Kidney (tissue), 13 donors: ENCODE measurements at regions not wholly inside any gene's neighbourhood (a gene's known extent, or its start where the extent isn't known, plus 50 kb on each side); places are given as distances from the start of the nearest gene placed in this dataset.

ENCODE experiments used
- DNase-seq, 5 donors: peaks; one replicate each; pipeline ENCODE4 v3.0.0-alpha.2; 2013 to 2020
- FAIRE-seq: peaks from 2 replicates; lab custom pipeline; 2012; peaks lifted over from hg19 to GRCh38; lab: Jason Lieb, UNC
- H3K27ac ChIP-seq, 2 donors: one replicate each; pipeline ENCODE4 v1.7.0; 2013; ENCODE audit warnings: low read depth in 2 of 2, low read length in 2 of 2, inconsistent platforms in 1 of 2
- H3K27me3 ChIP-seq: one replicate; pipeline ENCODE4 v1.7.1; 2013; ENCODE audit warnings: low read length, inconsistent platforms; ENCODE audit not compliant: control insufficient read depth, insufficient read depth
- H3K36me3 ChIP-seq, 3 donors: one replicate each; pipeline versions ENCODE4 v1.7.0 to v1.7.1; 2013; ENCODE audit warnings: low read length in 3 of 3, control low read depth in 1 of 3, inconsistent platforms in 1 of 3; ENCODE audit not compliant: insufficient read depth in 3 of 3, control insufficient read depth in 2 of 3
- H3K4me1 ChIP-seq, 3 donors: one replicate each; pipeline versions ENCODE4 v1.7.0 to v1.7.1; 2013; ENCODE audit warnings: low read length in 3 of 3, inconsistent platforms in 1 of 3, low read depth in 1 of 3; ENCODE audit not compliant: control insufficient read depth in 2 of 3, insufficient read depth in 2 of 3
- H3K4me3 ChIP-seq, 3 donors: one replicate each; pipeline versions ENCODE4 v1.7.0 to v1.8.1; 2013; ENCODE audit warnings: low read length in 3 of 3, control low read depth in 1 of 3, inconsistent platforms in 1 of 3
- H3K9ac ChIP-seq, 3 donors: one replicate each; pipeline versions ENCODE4 v1.7.0 to v1.7.1; 2013; ENCODE audit warnings: low read length in 3 of 3, control low read depth in 1 of 3, inconsistent platforms in 1 of 3
- H3K9me3 ChIP-seq, 3 donors: one replicate each; pipeline versions ENCODE4 v1.7.0 to v1.7.1; 2013; ENCODE audit warnings: low read length in 3 of 3, control low read depth in 1 of 3, inconsistent platforms in 1 of 3; ENCODE audit not compliant: control insufficient read depth in 2 of 3, insufficient read depth in 1 of 3
- CTCF ChIP-seq: IDR thresholded peaks from 3 replicates; pipeline ENCODE4 v1.5.1; 2012; ENCODE audit warnings: mild to moderate bottlenecking, moderate library complexity, borderline replicate concordance; ENCODE audit not compliant: insufficient read depth; ENCODE audit errors: extremely low read depth
- intact Hi-C: fragments of 100-400 bp; cut with DNase I; formaldehyde crosslinking; loops from one replicate; pipeline ENCODE4 v1.11.1; 2022
- donor health status: control.
- donor health status: control.
- donor health status: control.
- donor health status: control.
- donor health status: control.
- donor health status: DM: yes; HTN: yes; CAD: no.
- donor health status: Normal renal cell carcinoma (clear cell type).

GRCh38 chrX:131630534-131630933 is 86.7 kb downstream of the OR13H1 start:
- no peaks in the 10 kb centered on the region for H3K4me1 ChIP-seq
- no peak for TF ChIP-seq CTCF
- no peak for FAIRE-seq
- H3K4me3 ChIP-seq = no peak overlapping the region
- no peak overlapping the region for H3K27ac ChIP-seq
- H3K36me3 ChIP-seq = no peaks in the 10 kb centered on the region
- H3K27me3 ChIP-seq = peaks cover 23% of the 10 kb centered on the region
- intact Hi-C loops = no loop called here
- no peak overlapping the region for H3K9ac ChIP-seq
- no peak for DNase-seq
- no peaks in the 10 kb centered on the region for H3K9me3 ChIP-seq

GRCh38 chrX:131633285-131633917 is 89.5 kb downstream of the OR13H1 start:
- peak; percentile 58 for TF ChIP-seq CTCF

GRCh38 chrX:131634900-131635299 is 91.0 kb downstream of the OR13H1 start:
- H3K9me3 ChIP-seq = no peaks in the 10 kb centered on the region
- intact Hi-C loops = no loop called here
- no peaks in the 10 kb centered on the region for H3K4me1 ChIP-seq
- H3K9ac ChIP-seq = no peak overlapping the region
- TF ChIP-seq CTCF = no peak
- DNase-seq (no peak), FAIRE-seq (no peak)
- H3K27ac ChIP-seq = no peak overlapping the region
- no peak overlapping the region for H3K4me3 ChIP-seq
- no peaks in the 10 kb centered on the region for H3K36me3 ChIP-seq
- peaks cover 23% of the 10 kb centered on the region for H3K27me3 ChIP-seq

More at GRCh38 chrX:131633285-131633917, 89.5 kb downstream of the OR13H1 start:
- no peaks in the 10 kb centered on the region for H3K36me3 ChIP-seq
- FAIRE-seq (no peak), DNase-seq (peak in 4 of 5 donors; percentile 46 to 77 (median 70))
- no peak overlapping the region for H3K9ac ChIP-seq
- peaks cover 20% of the 10 kb centered on the region for H3K27me3 ChIP-seq
- H3K27ac ChIP-seq = no peak overlapping the region
- no peaks in the 10 kb centered on the region for H3K4me1 ChIP-seq
- intact Hi-C loops = no loop called here
- H3K4me3 ChIP-seq = no peak overlapping the region
- H3K9me3 ChIP-seq = no peaks in the 10 kb centered on the region

GRCh38 chrX:131646106-131646505 is 102.2 kb downstream of the OR13H1 start:
- Histone ChIP-seq H3K27me3 (peaks cover 9% of the 10 kb centered on the region), H3K27ac (no peak overlapping the region), H3K4me3 (no peak overlapping the region), H3K9me3 (no peaks in the 10 kb centered on the region), H3K36me3 (no peaks in the 10 kb centered on the region), H3K9ac (no peak overlapping the region), H3K4me1 (no peaks in the 10 kb centered on the region)
- no peak for FAIRE-seq
- DNase-seq = peak in 2 of 5 donors; percentile 18 to 73
- no peak for TF ChIP-seq CTCF
- intact Hi-C loops = no loop called here
